ENCODE measurements at regions not wholly inside any gene's neighbourhood (a gene's known extent, or its start where the extent isn't known, plus 50 kb on each side); places are given as distances from the start of the nearest gene placed in this dataset.

GRCh38 chr12:17352164-17352563 is 737.8 kb downstream of the RERGL start:
- intact Hi-C loops (cut with micrococcal nuclease): no loop called here
- CTCF ChIA-PET: no interaction called here
- H3K4me1 Mint-ChIP-seq (ENCODE audit: insufficient read depth, unreplicated experiment): no peaks in the 10 kb centered on the region

GRCh38 chr12:17348311-17348710 is 741.7 kb downstream of the RERGL start:
- CTCF ChIA-PET: no interaction called here
- Mint-ChIP-seq H3K4me1 (ENCODE audit: insufficient read depth, unreplicated experiment) (no peaks in the 10 kb centered on the region), H3K4me3 (ENCODE audit: unreplicated experiment) (no peak overlapping the region), H3K9me3 (ENCODE audit: unreplicated experiment) (no peaks in the 10 kb centered on the region), H3K27me3 (ENCODE audit: insufficient read depth, unreplicated experiment) (no peaks in the 10 kb centered on the region), H3K27ac (ENCODE audit: low read depth, unreplicated experiment) (no peak overlapping the region), H3K36me3 (ENCODE audit: insufficient read depth, unreplicated experiment) (no peaks in the 10 kb centered on the region)
- no peak for TF ChIP-seq CTCF (IDR thresholded peaks at IDR 0.05; ENCODE audit: unreplicated experiment)
- no peak for DNase-seq (ENCODE audit: unreplicated experiment)
- intact Hi-C loops (cut with micrococcal nuclease): no loop called here
- POLR2A ChIA-PET: no interaction called here
- no TSS peak for BruUV-seq (replicated peaks)

More at GRCh38 chr12:17352164-17352563, 737.8 kb downstream of the RERGL start:
- BruUV-seq (replicated peaks): no TSS peak
- Mint-ChIP-seq H3K9me3 (ENCODE audit: unreplicated experiment) (no peaks in the 10 kb centered on the region), H3K27ac (ENCODE audit: low read depth, unreplicated experiment) (no peak overlapping the region), H3K27me3 (ENCODE audit: insufficient read depth, unreplicated experiment) (no peaks in the 10 kb centered on the region), H3K36me3 (ENCODE audit: insufficient read depth, unreplicated experiment) (no peaks in the 10 kb centered on the region), H3K4me3 (ENCODE audit: unreplicated experiment) (no peak overlapping the region)
- no peak for DNase-seq (ENCODE audit: unreplicated experiment)
- POLR2A ChIA-PET: no interaction called here
- no peak for TF ChIP-seq CTCF (IDR thresholded peaks at IDR 0.05; ENCODE audit: unreplicated experiment)

- Mint-ChIP-seq H3K4me3 (ENCODE audit: unreplicated experiment) (no peak overlapping the region), H3K9me3 (ENCODE audit: unreplicated experiment) (no peaks in the 10 kb centered on the region), H3K4me1 (ENCODE audit: insufficient read depth, unreplicated experiment) (no peaks in the 10 kb centered on the region), H3K36me3 (ENCODE audit: insufficient read depth, unreplicated experiment) (no peaks in the 10 kb centered on the region), H3K27ac (ENCODE audit: low read depth, unreplicated experiment) (no peak overlapping the region), H3K27me3 (ENCODE audit: insufficient read depth, unreplicated experiment) (no peaks in the 10 kb centered on the region)
- no peak for DNase-seq (ENCODE audit: unreplicated experiment)
- no peak for TF ChIP-seq CTCF (IDR thresholded peaks at IDR 0.05; ENCODE audit: unreplicated experiment)
- intact Hi-C loops (cut with micrococcal nuclease): no loop called here
- BruUV-seq (replicated peaks): no TSS peak
- POLR2A ChIA-PET: interaction anchor here (0.6 kb wide), 1 partner anchor 492 kb away, joined by 3 read pairs; no protein-coding TSS in a partner anchor
- CTCF ChIA-PET: interaction anchor here (0.5 to 0.8 kb wide), 4 partner anchors 19 to 1802 kb away, joined by 3 to 5 read pairs (median 4); no protein-coding TSS in a partner anchor
Measured at GRCh38 chr12:17344649-17345048, 738.7 kb upstream of the LMO3 start.

- ChIA-PET CTCF (interaction anchor here (0.7 kb wide), 1 partner anchor 13 kb away, joined by 3 read pairs; no protein-coding TSS in a partner anchor), POLR2A (no interaction called here)
- no peaks in the 10 kb centered on the region for H3K36me3 Mint-ChIP-seq (ENCODE audit: insufficient read depth, unreplicated experiment)
- intact Hi-C loops (cut with micrococcal nuclease): no loop called here
- no peaks in the 10 kb centered on the region for H3K27me3 Mint-ChIP-seq (ENCODE audit: insufficient read depth, unreplicated experiment)
- no TSS peak for BruUV-seq (replicated peaks)
- no peak for TF ChIP-seq CTCF (IDR thresholded peaks at IDR 0.05; ENCODE audit: unreplicated experiment)
- no peaks in the 10 kb centered on the region for H3K9me3 Mint-ChIP-seq (ENCODE audit: unreplicated experiment)
- no peak overlapping the region for H3K4me3 Mint-ChIP-seq (ENCODE audit: unreplicated experiment)
- no peak for DNase-seq (ENCODE audit: unreplicated experiment)
- H3K27ac Mint-ChIP-seq (ENCODE audit: low read depth, unreplicated experiment): no peak overlapping the region
- H3K4me1 Mint-ChIP-seq (ENCODE audit: insufficient read depth, unreplicated experiment): no peaks in the 10 kb centered on the region
Measured at GRCh38 chr12:17342381-17342961, 736.5 kb upstream of the LMO3 start.
